WTC11 (cell line): ENCODE measurements at regions not wholly inside any gene's neighbourhood (a gene's known extent, or its start where the extent isn't known, plus 50 kb on each side); places are given as distances from the start of the nearest gene placed in this dataset.

Experiments
- ATAC-seq: fragments of 200-7000 bp; cut with Tn5 transposase; 2 replicates; pipeline ENCODE4 v1.10.0; 2021; ENCODE audit warnings: mild to moderate bottlenecking, moderate library complexity
- CTCF ChIA-PET: fragments of 300-600 bp; sonication (Branson Sonifier 250); formaldehyde crosslinking; loops from one replicate; lab custom pipeline; 2021; ENCODE audit warnings: antibody characterized with exemption; lab: Charles Lee
- POLR2A ChIA-PET: fragments of 350-600 bp; sonication (Branson Sonifier 250); formaldehyde crosslinking; loops from one replicate; lab custom pipeline; 2021; ENCODE audit warnings: antibody characterized with exemption; lab: Charles Lee
- DNase-seq: peaks from one replicate; pipeline ENCODE4 v3.0.0; 2021; ENCODE audit warnings: low spot score
- H3K27ac Mint-ChIP-seq: 2 replicates; pipeline ENCODE4 v1.8.0; 2021; ENCODE audit warnings: mixed read lengths
- H3K27me3 Mint-ChIP-seq: 2 replicates; pipeline ENCODE4 v1.8.0; 2021; ENCODE audit warnings: low read depth, mild to moderate bottlenecking, moderate library complexity, mixed read lengths
- H3K36me3 Mint-ChIP-seq: 2 replicates; pipeline ENCODE4 v1.8.0; 2021; ENCODE audit warnings: mixed read lengths
- H3K4me1 Mint-ChIP-seq: 2 replicates; pipeline ENCODE4 v1.8.0; 2022; ENCODE audit warnings: mixed read lengths
- H3K4me3 Mint-ChIP-seq: 2 replicates; pipeline ENCODE4 v1.8.0; 2021; ENCODE audit warnings: mild to moderate bottlenecking, moderate library complexity, mixed read lengths
- H3K9me3 Mint-ChIP-seq: 2 replicates; pipeline ENCODE4 v1.8.0; 2021; ENCODE audit warnings: mixed read lengths
- CBFB ChIP-seq: sonication (generic); formaldehyde crosslinking; IDR thresholded peaks from 2 replicates; pipeline ENCODE4 v1.8.1; 2022; ENCODE audit warnings: mild to moderate bottlenecking, low read depth, missing genetic modification reagents
- CTCF ChIP-seq: fragments of 200-600 bp; IDR thresholded peaks from 2 replicates; pipeline ENCODE4 v1.8.0; 2022; ENCODE audit warnings: antibody characterized with exemption
- ELF4 ChIP-seq: sonication (generic); formaldehyde crosslinking; IDR thresholded peaks from 2 replicates; pipeline ENCODE4 v1.8.1; 2022; ENCODE audit warnings: low read depth, mild to moderate bottlenecking, moderate library complexity, missing genetic modification reagents
- EMX1 ChIP-seq: fragments of 250-450 bp; sonication (Bioruptor Pico); IDR thresholded peaks from 2 replicates; pipeline ENCODE4 v1.8.0; 2021; ENCODE audit warnings: mild to moderate bottlenecking
- ETV6 ChIP-seq: sonication (generic); formaldehyde crosslinking; IDR thresholded peaks from 2 replicates; pipeline ENCODE4 v1.8.1; 2022; ENCODE audit warnings: mild to moderate bottlenecking, missing genetic modification reagents
- GABPB1 ChIP-seq: sonication (generic); formaldehyde crosslinking; IDR thresholded peaks from 2 replicates; pipeline ENCODE4 v1.8.1; 2023; ENCODE audit warnings: mild to moderate bottlenecking, missing genetic modification reagents
- MLX ChIP-seq: sonication (generic); formaldehyde crosslinking; IDR thresholded peaks from 2 replicates; pipeline ENCODE4 v1.8.1; 2023; ENCODE audit warnings: mild to moderate bottlenecking, missing genetic modification reagents, moderate library complexity
- NR1H2 ChIP-seq: sonication (generic); formaldehyde crosslinking; IDR thresholded peaks from 2 replicates; pipeline ENCODE4 v1.9.0; 2021; ENCODE audit warnings: mild to moderate bottlenecking, moderate library complexity, missing genetic modification reagents
- NR2C2 ChIP-seq: sonication (generic); formaldehyde crosslinking; IDR thresholded peaks from 2 replicates; pipeline ENCODE4 v1.8.0; 2022; ENCODE audit warnings: mild to moderate bottlenecking, missing genetic modification reagents
- NR3C1 ChIP-seq: sonication (generic); formaldehyde crosslinking; conservative IDR thresholded peaks from 2 replicates; pipeline ENCODE4 v1.8.1; 2023; ENCODE audit warnings: low read depth, mild to moderate bottlenecking, missing genetic modification reagents
- RELA ChIP-seq: sonication (generic); formaldehyde crosslinking; IDR thresholded peaks from 2 replicates; pipeline ENCODE4 v1.8.1; 2022; ENCODE audit warnings: missing genetic modification reagents, mild to moderate bottlenecking, borderline replicate concordance
- SMAD4 ChIP-seq: sonication (generic); formaldehyde crosslinking; IDR thresholded peaks from 2 replicates; pipeline ENCODE4 v1.8.0; 2022; ENCODE audit warnings: mild to moderate bottlenecking, missing genetic modification reagents
- SP1 ChIP-seq: sonication (generic); formaldehyde crosslinking; conservative IDR thresholded peaks from 2 replicates; pipeline ENCODE4 v1.8.1; 2022; ENCODE audit warnings: missing genetic modification reagents
- TCF7 ChIP-seq: sonication (generic); formaldehyde crosslinking; IDR thresholded peaks from 2 replicates; pipeline ENCODE4 v1.8.0; 2022; ENCODE audit warnings: mild to moderate bottlenecking, low read depth, missing genetic modification reagents, moderate library complexity
- ZNF263 ChIP-seq: sonication (generic); formaldehyde crosslinking; IDR thresholded peaks from 2 replicates; pipeline ENCODE4 v1.8.1; 2022; ENCODE audit warnings: low read depth, mild to moderate bottlenecking, moderate library complexity, missing genetic modification reagents
- ZNF512 ChIP-seq: sonication (generic); formaldehyde crosslinking; IDR thresholded peaks from 2 replicates; pipeline ENCODE4 v1.8.1; 2022; ENCODE audit warnings: missing genetic modification reagents, borderline replicate concordance
- ZSCAN18 ChIP-seq: fragments of 250-450 bp; sonication (Bioruptor Pico); IDR thresholded peaks from 2 replicates; pipeline ENCODE4 v2.1.2; 2022; ENCODE audit warnings: mild to moderate bottlenecking, moderate library complexity
- TF ChIP-seq, protein P1 (sequence below): sonication (generic); formaldehyde crosslinking; IDR thresholded peaks from 2 replicates; pipeline ENCODE4 v1.8.1; 2023; ENCODE audit warnings: mild to moderate bottlenecking, missing genetic modification reagents
- TF ChIP-seq, protein P2 (sequence below): sonication (generic); formaldehyde crosslinking; IDR thresholded peaks from 2 replicates; pipeline ENCODE4 v1.8.1; 2022; ENCODE audit warnings: mild to moderate bottlenecking, missing genetic modification reagents, moderate library complexity, borderline replicate concordance

DNA sequence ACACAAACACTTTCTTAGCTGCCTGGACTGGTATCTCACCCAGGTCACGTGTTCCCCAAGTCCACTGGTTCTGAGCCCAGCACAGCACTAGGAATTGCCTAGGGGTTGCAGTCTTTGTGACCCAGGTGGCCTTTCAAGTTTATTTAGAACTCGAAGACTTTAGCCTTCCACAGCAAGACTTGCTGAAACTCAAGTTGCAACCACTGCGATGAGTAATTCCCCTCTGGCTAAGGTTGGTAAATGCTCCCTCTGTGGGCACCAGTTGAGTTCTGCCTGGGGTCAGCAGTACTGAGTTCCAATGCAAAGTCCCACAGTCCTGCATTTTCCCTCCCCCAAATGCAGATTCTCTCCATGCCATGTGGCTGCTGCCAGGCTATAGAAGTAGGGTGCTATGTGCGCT is 77.6 kb upstream of the MOCS1 start:
- no peak for TF ChIP-seq RELA (CRISPR knock-in tag)
- no peak for TF ChIP-seq SMAD4 (CRISPR knock-in tag)
- TF ChIP-seq NR1H2 (CRISPR knock-in tag), result no peak
- TF ChIP-seq MLX, result no peak
- no peak for TF ChIP-seq NR2C2
- TF ChIP-seq CTCF, result no peak
- no peak for TF ChIP-seq ELF4 (CRISPR knock-in tag)
- no peak for TF ChIP-seq TCF7 (CRISPR knock-in tag)
- no peak for TF ChIP-seq SP1
- no peak for TF ChIP-seq NR3C1 (CRISPR knock-in tag)
- no peak for TF ChIP-seq ZNF263
- TF ChIP-seq ZSCAN18, result no peak
- TF ChIP-seq, protein P1, sequence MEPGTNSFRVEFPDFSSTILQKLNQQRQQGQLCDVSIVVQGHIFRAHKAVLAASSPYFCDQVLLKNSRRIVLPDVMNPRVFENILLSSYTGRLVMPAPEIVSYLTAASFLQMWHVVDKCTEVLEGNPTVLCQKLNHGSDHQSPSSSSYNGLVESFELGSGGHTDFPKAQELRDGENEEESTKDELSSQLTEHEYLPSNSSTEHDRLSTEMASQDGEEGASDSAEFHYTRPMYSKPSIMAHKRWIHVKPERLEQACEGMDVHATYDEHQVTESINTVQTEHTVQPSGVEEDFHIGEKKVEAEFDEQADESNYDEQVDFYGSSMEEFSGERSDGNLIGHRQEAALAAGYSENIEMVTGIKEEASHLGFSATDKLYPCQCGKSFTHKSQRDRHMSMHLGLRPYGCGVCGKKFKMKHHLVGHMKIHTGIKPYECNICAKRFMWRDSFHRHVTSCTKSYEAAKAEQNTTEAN, result no peak
- TF ChIP-seq CBFB (CRISPR knock-in tag), result no peak
- TF ChIP-seq, protein P2, sequence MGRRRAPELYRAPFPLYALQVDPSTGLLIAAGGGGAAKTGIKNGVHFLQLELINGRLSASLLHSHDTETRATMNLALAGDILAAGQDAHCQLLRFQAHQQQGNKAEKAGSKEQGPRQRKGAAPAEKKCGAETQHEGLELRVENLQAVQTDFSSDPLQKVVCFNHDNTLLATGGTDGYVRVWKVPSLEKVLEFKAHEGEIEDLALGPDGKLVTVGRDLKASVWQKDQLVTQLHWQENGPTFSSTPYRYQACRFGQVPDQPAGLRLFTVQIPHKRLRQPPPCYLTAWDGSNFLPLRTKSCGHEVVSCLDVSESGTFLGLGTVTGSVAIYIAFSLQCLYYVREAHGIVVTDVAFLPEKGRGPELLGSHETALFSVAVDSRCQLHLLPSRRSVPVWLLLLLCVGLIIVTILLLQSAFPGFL (CRISPR knock-in tag), result no peak
- no peak for TF ChIP-seq GABPB1 (CRISPR knock-in tag)
- ATAC-seq (peak; percentile 69), DNase-seq (peak; percentile 15)
- H3K9me3 Mint-ChIP-seq, result peaks cover 23% of the 10 kb centered on the region
- ChIA-PET CTCF (no interaction called here), POLR2A (no interaction called here)
- no peak overlapping the region for H3K27ac Mint-ChIP-seq
- 0 out of 2 replicates have a peak, but pooled peaks cover 3% of the 10 kb centered on the region for H3K36me3 Mint-ChIP-seq
- no peak overlapping the region for H3K4me3 Mint-ChIP-seq
- peaks cover 4% of the 10 kb centered on the region for H3K4me1 Mint-ChIP-seq
- H3K27me3 Mint-ChIP-seq, result no peaks in the 10 kb centered on the region

DNA sequence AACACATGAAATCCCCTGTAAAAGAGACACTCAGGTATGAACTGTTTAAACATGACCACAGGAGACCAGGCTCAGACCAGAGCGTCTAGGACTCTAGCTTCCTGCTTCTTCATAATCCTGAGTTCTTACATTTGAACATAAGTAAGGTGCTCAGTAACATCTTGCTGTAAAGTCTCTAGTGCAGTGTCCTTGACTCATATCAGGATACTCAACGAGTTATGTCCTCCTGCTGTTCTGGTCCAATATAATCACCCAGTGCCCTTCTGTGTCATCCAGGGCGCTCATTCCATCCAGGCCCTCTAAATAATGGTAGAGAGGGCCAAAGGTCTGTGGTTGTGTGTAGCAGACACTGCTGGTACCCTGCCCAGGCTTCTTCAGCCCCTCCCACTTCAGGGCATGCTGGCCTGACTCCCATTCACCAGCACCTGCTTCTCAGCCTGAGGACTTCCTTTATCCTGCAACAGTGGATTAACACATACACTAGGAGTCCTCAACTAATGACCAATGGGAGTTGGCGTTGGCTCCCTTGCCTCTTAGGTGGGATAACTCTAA is 66.8 kb upstream of the MOCS1 start:
- H3K4me1 Mint-ChIP-seq, result no peaks in the 10 kb centered on the region
- POLR2A ChIA-PET, result no interaction called here
- TF ChIP-seq ZNF512 (CRISPR knock-in tag) (no peak), ETV6 (CRISPR knock-in tag) (no peak), EMX1 (CRISPR knock-in tag) (no peak), ZSCAN18 (no peak)
- TF ChIP-seq, protein P1, result no peak
- no peak overlapping the region for H3K27ac Mint-ChIP-seq
- peaks cover 82% of the 10 kb centered on the region for H3K9me3 Mint-ChIP-seq
- CTCF ChIA-PET, result no interaction called here
- DNase-seq, result no peak
- peaks cover 25% of the 10 kb centered on the region for H3K36me3 Mint-ChIP-seq
- no peak overlapping the region for H3K4me3 Mint-ChIP-seq
- ATAC-seq, result no peak
- H3K27me3 Mint-ChIP-seq, result peaks cover 17% of the 10 kb centered on the region
